AG20443 (cell line): ENCODE measurements at regions not wholly inside any gene's neighbourhood (a gene's known extent, or its start where the extent isn't known, plus 50 kb on each side); places are given as distances from the start of the nearest gene placed in this dataset.
A peak's percentile ranks its signal among the peaks of the same experiment; 100 is the strongest.

Source experiments
- DNase-seq: peaks from one replicate; pipeline ENCODE4 v3.0.0; 2012; ENCODE audit warnings: low spot score, mixed read lengths

GRCh38 chr3:174403831-174404230, 455.3 kb upstream of the NAALADL2 start:
- DNase-seq, result no peak

GRCh38 chr3:174408310-174408709, 450.8 kb upstream of the NAALADL2 start:
- peak; percentile 67 for DNase-seq

GRCh38 chr3:174409086-174409743, 449.9 kb upstream of the NAALADL2 start:
- DNase-seq, result no peak

- DNase-seq, result no peak
Observed at GRCh38 chr3:174413062-174413912, 445.8 kb upstream of the NAALADL2 start.

GRCh38 chr3:174414902-174415301, 444.2 kb upstream of the NAALADL2 start:
- no peak for DNase-seq

- DNase-seq, result no peak
Observed at GRCh38 chr3:174417573-174417972, 441.6 kb upstream of the NAALADL2 start.

- DNase-seq, result no peak
Observed at GRCh38 chr3:174419216-174419615, 439.9 kb upstream of the NAALADL2 start.

GRCh38 chr3:174423936-174424335, 435.2 kb upstream of the NAALADL2 start:
- DNase-seq, result no peak

GRCh38 chr3:174424656-174425055, 434.5 kb upstream of the NAALADL2 start:
- no peak for DNase-seq

- no peak for DNase-seq
Observed at GRCh38 chr3:174425422-174425821, 433.7 kb upstream of the NAALADL2 start.

GRCh38 chr3:174430986-174431385, 428.1 kb upstream of the NAALADL2 start:
- no peak for DNase-seq

GRCh38 chr3:174431717-174432116, 427.4 kb upstream of the NAALADL2 start:
- no peak for DNase-seq

GRCh38 chr3:174436367-174436766, 422.8 kb upstream of the NAALADL2 start:
- no peak for DNase-seq

- DNase-seq, result no peak
Observed at GRCh38 chr3:174438501-174439145, 420.5 kb upstream of the NAALADL2 start.

- DNase-seq, result peak; percentile 70
Observed at GRCh38 chr3:174439331-174440252, 419.5 kb upstream of the NAALADL2 start.

GRCh38 chr3:174440253-174440701, 418.9 kb upstream of the NAALADL2 start:
- peak; percentile 11 for DNase-seq

GRCh38 chr3:174440741-174441587, 418.2 kb upstream of the NAALADL2 start:
- peak; percentile 88 for DNase-seq

GRCh38 chr3:174441588-174442301, 417.4 kb upstream of the NAALADL2 start:
- DNase-seq, result peak; percentile 11

- DNase-seq, result no peak
Observed at GRCh38 chr3:174442302-174442682, 416.8 kb upstream of the NAALADL2 start.

GRCh38 chr3:174444391-174444790, 414.7 kb upstream of the NAALADL2 start:
- no peak for DNase-seq
